ENCODE measurements at regions not wholly inside any gene's neighbourhood (a gene's known extent, or its start where the extent isn't known, plus 50 kb on each side); places are given as distances from the start of the nearest gene placed in this dataset.

DNA sequence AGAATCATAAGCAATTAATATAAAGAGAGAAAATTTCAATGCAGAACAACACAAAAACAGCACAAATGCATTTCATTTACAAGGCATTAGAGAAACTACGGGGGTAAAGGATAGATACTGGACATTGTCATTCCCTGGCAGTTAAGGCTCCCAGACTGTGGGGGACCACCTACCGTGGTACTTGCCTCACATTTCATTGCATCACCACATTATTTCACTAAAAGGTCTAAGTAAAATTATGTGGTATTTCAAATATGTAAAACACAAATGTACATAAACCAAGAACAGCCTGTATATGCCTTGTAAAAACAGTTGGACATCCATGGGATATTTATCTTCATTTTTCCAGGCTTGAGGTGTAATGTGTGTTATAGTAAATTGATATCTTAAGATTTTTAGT lies 571.2 kb upstream of the ZNF462 start:
- Mint-ChIP-seq H3K27ac (no peak overlapping the region), H3K4me3 (no peak overlapping the region), H3K27me3 (ENCODE audit: low read depth) (no peaks in the 10 kb centered on the region), H3K36me3 (ENCODE audit: low read depth) (no peaks in the 10 kb centered on the region), H3K4me1 (ENCODE audit: low read depth) (no peaks in the 10 kb centered on the region), H3K9me3 (peaks cover 4% of the 10 kb centered on the region)
- no peak for DNase-seq (ENCODE audit: low spot score)

- Mint-ChIP-seq H3K27ac (no peak overlapping the region), H3K4me3 (no peak overlapping the region), H3K27me3 (ENCODE audit: low read depth) (no peaks in the 10 kb centered on the region), H3K9me3 (no peaks in the 10 kb centered on the region), H3K36me3 (ENCODE audit: low read depth) (no peaks in the 10 kb centered on the region), H3K4me1 (ENCODE audit: low read depth) (no peaks in the 10 kb centered on the region)
- no peak for DNase-seq (ENCODE audit: low spot score)
Measured at GRCh38 chr9:106296426-106296825, 566.5 kb upstream of the ZNF462 start.

GRCh38 chr9:106298997-106299396 lies 564.0 kb upstream of the ZNF462 start:
- H3K27ac Mint-ChIP-seq: no peak overlapping the region
- H3K4me1 Mint-ChIP-seq (ENCODE audit: low read depth): no peaks in the 10 kb centered on the region
- no peaks in the 10 kb centered on the region for H3K9me3 Mint-ChIP-seq
- H3K36me3 Mint-ChIP-seq (ENCODE audit: low read depth): no peaks in the 10 kb centered on the region
- no peak for DNase-seq (ENCODE audit: low spot score)
- H3K4me3 Mint-ChIP-seq: no peak overlapping the region
- H3K27me3 Mint-ChIP-seq (ENCODE audit: low read depth): no peaks in the 10 kb centered on the region

GRCh38 chr9:106304401-106304920 lies 558.5 kb upstream of the ZNF462 start:
- Mint-ChIP-seq H3K4me1 (ENCODE audit: low read depth) (no peaks in the 10 kb centered on the region), H3K27ac (no peak overlapping the region), H3K36me3 (ENCODE audit: low read depth) (no peaks in the 10 kb centered on the region), H3K9me3 (peaks cover 4% of the 10 kb centered on the region), H3K27me3 (ENCODE audit: low read depth) (no peaks in the 10 kb centered on the region), H3K4me3 (no peak overlapping the region)
- no peak for DNase-seq (ENCODE audit: low spot score)

DNA sequence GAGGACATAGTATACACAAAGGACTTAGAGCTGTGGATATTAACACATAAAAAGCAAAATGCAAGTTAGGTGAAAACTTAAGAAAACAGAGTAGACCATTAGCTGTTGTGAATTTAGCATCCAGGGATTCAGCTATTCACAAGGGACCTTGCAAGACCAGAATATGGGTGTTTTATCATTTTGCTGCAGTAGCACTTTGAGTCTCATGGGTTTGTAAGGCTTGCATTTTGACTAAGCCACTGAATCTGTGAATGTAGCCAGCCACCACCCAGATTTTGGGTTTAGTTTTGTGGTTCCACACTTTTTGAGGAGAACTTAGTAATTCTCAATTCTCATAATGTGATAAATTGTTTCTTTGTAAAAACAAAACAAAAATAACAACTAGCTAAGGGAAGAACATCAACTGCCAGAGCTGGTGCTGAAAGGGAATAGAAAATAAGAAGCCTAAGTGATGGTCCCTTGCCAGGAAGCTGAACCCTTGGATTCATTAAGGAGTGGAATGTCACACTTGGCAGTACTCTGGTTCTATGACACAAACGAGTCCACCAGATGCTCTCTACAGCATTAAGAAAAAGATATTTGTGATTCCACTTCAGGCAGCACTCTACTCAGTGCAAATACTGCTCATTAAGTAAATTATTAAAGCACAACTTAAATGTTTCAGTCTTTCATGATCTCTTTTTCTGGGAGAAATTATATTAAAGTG lies 557.4 kb upstream of the ZNF462 start:
- H3K4me1 Mint-ChIP-seq (ENCODE audit: low read depth): no peaks in the 10 kb centered on the region
- no peaks in the 10 kb centered on the region for H3K36me3 Mint-ChIP-seq (ENCODE audit: low read depth)
- no peak overlapping the region for H3K4me3 Mint-ChIP-seq
- H3K9me3 Mint-ChIP-seq: peaks cover 4% of the 10 kb centered on the region
- DNase-seq (ENCODE audit: low spot score): no peak
- no peaks in the 10 kb centered on the region for H3K27me3 Mint-ChIP-seq (ENCODE audit: low read depth)
- H3K27ac Mint-ChIP-seq: no peak overlapping the region

- Mint-ChIP-seq H3K36me3 (ENCODE audit: low read depth) (no peaks in the 10 kb centered on the region), H3K27me3 (ENCODE audit: low read depth) (no peaks in the 10 kb centered on the region), H3K9me3 (peaks cover 8% of the 10 kb centered on the region), H3K4me1 (ENCODE audit: low read depth) (no peaks in the 10 kb centered on the region), H3K27ac (no peak overlapping the region), H3K4me3 (no peak overlapping the region)
- DNase-seq (ENCODE audit: low spot score): no peak
Measured at GRCh38 chr9:106307670-106308069, 555.3 kb upstream of the ZNF462 start.

DNA sequence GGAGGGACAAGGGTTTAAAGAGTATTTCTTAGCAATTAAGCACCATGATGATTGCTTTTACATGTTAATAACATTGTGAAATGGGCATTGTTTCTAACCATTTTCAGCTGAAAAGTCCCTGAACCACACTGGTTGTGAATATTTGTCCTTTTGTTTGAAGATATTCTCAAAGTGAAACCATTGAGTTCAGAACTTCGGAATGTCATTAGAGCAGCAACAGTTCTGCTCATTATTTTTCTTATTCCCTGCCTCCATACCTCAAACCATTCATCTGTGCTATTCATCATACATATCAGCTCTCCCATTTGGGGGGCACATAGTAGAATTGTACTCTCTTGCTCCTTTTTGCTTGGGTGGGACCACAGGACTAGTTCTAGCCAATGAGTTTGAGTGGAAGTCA lies 553.0 kb upstream of the ZNF462 start:
- Mint-ChIP-seq H3K36me3 (ENCODE audit: low read depth) (no peaks in the 10 kb centered on the region), H3K4me3 (no peak overlapping the region), H3K27ac (no peak overlapping the region), H3K9me3 (peaks cover 3% of the 10 kb centered on the region), H3K27me3 (ENCODE audit: low read depth) (no peaks in the 10 kb centered on the region), H3K4me1 (ENCODE audit: low read depth) (no peaks in the 10 kb centered on the region)
- no peak for DNase-seq (ENCODE audit: low spot score)

- Mint-ChIP-seq H3K27ac (no peak overlapping the region), H3K4me1 (ENCODE audit: low read depth) (no peaks in the 10 kb centered on the region), H3K36me3 (ENCODE audit: low read depth) (no peaks in the 10 kb centered on the region)
Measured at GRCh38 chr9:106310782-106311181, 552.2 kb upstream of the ZNF462 start.

GRCh38 chr9:106312906-106313305 lies 550.1 kb upstream of the ZNF462 start:
- Mint-ChIP-seq H3K27me3 (ENCODE audit: low read depth) (no peaks in the 10 kb centered on the region), H3K27ac (no peak overlapping the region), H3K4me1 (ENCODE audit: low read depth) (no peaks in the 10 kb centered on the region), H3K4me3 (no peak overlapping the region), H3K36me3 (ENCODE audit: low read depth) (no peaks in the 10 kb centered on the region), H3K9me3 (peaks cover 3% of the 10 kb centered on the region)
- no peak for DNase-seq (ENCODE audit: low spot score)

More at GRCh38 chr9:106310782-106311181, 552.2 kb upstream of the ZNF462 start:
- no peak for DNase-seq (ENCODE audit: low spot score)
- no peak overlapping the region for H3K4me3 Mint-ChIP-seq
- H3K9me3 Mint-ChIP-seq: peaks cover 3% of the 10 kb centered on the region
- no peaks in the 10 kb centered on the region for H3K27me3 Mint-ChIP-seq (ENCODE audit: low read depth)

- no peak overlapping the region for H3K27ac Mint-ChIP-seq
- H3K4me3 Mint-ChIP-seq: no peak overlapping the region
Measured at GRCh38 chr9:106314476-106314875, 548.5 kb upstream of the ZNF462 start.

DNA sequence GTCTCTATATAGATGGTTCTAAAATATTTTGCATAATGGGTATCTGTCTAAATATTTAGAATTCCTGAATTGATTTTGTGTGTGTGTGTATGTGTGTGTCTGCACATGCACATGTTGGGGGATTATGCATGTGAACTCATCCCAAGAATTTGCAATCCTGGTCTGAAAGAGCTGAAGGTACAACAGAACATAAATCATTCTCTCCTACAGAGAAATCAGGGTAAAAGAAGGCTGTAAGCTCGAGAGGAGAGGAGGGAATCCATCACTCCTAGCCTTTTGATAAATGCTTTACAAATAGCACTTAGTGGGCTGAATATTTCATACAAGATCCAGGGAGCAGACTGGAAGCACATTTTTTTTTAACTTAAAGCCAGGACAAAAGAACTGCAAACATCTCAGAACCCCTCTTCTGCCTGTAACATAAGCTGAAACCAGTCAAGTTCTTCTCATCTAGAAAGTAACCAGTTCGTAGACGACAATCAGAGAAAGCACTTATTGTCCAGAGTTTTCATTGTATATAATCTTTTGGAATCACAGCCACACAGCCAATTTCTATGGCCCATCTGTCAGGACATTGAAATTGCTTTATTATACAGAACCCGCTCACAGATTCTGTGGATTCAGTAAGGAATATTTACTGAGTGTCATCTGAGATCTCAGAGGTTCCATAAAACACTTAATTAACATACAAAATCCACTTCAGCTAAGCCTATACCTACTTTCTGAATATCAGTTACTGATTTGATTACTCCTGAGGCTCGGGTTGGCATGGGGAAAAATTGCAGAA lies 541.4 kb upstream of the ZNF462 start:
- no peaks in the 10 kb centered on the region for H3K4me1 Mint-ChIP-seq (ENCODE audit: low read depth)
- no peaks in the 10 kb centered on the region for H3K36me3 Mint-ChIP-seq (ENCODE audit: low read depth)
- H3K4me3 Mint-ChIP-seq: no peak overlapping the region
- H3K27ac Mint-ChIP-seq: no peak overlapping the region
- H3K27me3 Mint-ChIP-seq (ENCODE audit: low read depth): no peaks in the 10 kb centered on the region
- peaks cover 7% of the 10 kb centered on the region for H3K9me3 Mint-ChIP-seq
- DNase-seq (ENCODE audit: low spot score): no peak

More at GRCh38 chr9:106314476-106314875, 548.5 kb upstream of the ZNF462 start:
- Mint-ChIP-seq H3K36me3 (ENCODE audit: low read depth) (no peaks in the 10 kb centered on the region), H3K27me3 (ENCODE audit: low read depth) (no peaks in the 10 kb centered on the region), H3K4me1 (ENCODE audit: low read depth) (no peaks in the 10 kb centered on the region), H3K9me3 (peaks cover 3% of the 10 kb centered on the region)
- DNase-seq (ENCODE audit: low spot score): no peak

- no peak overlapping the region for H3K4me3 Mint-ChIP-seq
- H3K9me3 Mint-ChIP-seq: peaks cover 12% of the 10 kb centered on the region
- no peaks in the 10 kb centered on the region for H3K36me3 Mint-ChIP-seq (ENCODE audit: low read depth)
- no peaks in the 10 kb centered on the region for H3K4me1 Mint-ChIP-seq (ENCODE audit: low read depth)
- H3K27ac Mint-ChIP-seq: no peak overlapping the region
- H3K27me3 Mint-ChIP-seq (ENCODE audit: low read depth): no peaks in the 10 kb centered on the region
- DNase-seq (ENCODE audit: low spot score): no peak
Measured at GRCh38 chr9:106322706-106323245, 540.2 kb upstream of the ZNF462 start.

GRCh38 chr9:106324053-106324585 lies 538.8 kb upstream of the ZNF462 start:
- no peaks in the 10 kb centered on the region for H3K36me3 Mint-ChIP-seq (ENCODE audit: low read depth)
- no peak overlapping the region for H3K27ac Mint-ChIP-seq
- no peaks in the 10 kb centered on the region for H3K4me1 Mint-ChIP-seq (ENCODE audit: low read depth)
- DNase-seq (ENCODE audit: low spot score): no peak
- no peak overlapping the region for H3K4me3 Mint-ChIP-seq
- H3K9me3 Mint-ChIP-seq: peaks cover 12% of the 10 kb centered on the region
- H3K27me3 Mint-ChIP-seq (ENCODE audit: low read depth): no peaks in the 10 kb centered on the region

Data from T-helper 2 cell treated with Interferon-gamma antibody and Interleukin-4, amounts not matched to agents 5 μg/mL and 100 μg/mL, for 36 hours (primary cell).